Cardiac muscle cell (in vitro differentiated cells and primary cell): ENCODE measurements at regions not wholly inside any gene's neighbourhood (a gene's known extent, or its start where the extent isn't known, plus 50 kb on each side); places are given as distances from the start of the nearest gene placed in this dataset.

Source experiments
- DNase-seq, 2 donors: peaks; one replicate each; pipeline versions ENCODE4 v3.0.0 to v3.0.0-alpha.2; 2010 to 2017; ENCODE audit warnings: low read depth in 1 of 2, low spot score in 1 of 2
- H3K27ac ChIP-seq: fragments of 200-600 bp; sonication (generic); 2 replicates; pipeline ENCODE4 v1.5.1; 2016
- H3K27me3 ChIP-seq: fragments of 200-600 bp; sonication (generic); 2 replicates; pipeline ENCODE4 v1.6.0; 2016; ENCODE audit warnings: control low read depth
- H3K36me3 ChIP-seq: fragments of 200-600 bp; sonication (generic); 2 replicates; pipeline ENCODE4 v1.5.1; 2016; ENCODE audit warnings: control low read depth
- H3K4me1 ChIP-seq: fragments of 200-600 bp; sonication (generic); 2 replicates; pipeline ENCODE4 v1.8.1; 2017; ENCODE audit warnings: low read depth, mild to moderate bottlenecking, mixed run types
- H3K4me3 ChIP-seq: fragments of 200-600 bp; sonication (generic); 2 replicates; pipeline ENCODE4 v1.5.1; 2016; ENCODE audit warnings: mild to moderate bottlenecking
- H3K9me3 ChIP-seq: fragments of 200-600 bp; sonication (generic); 2 replicates; pipeline ENCODE4 v1.5.1; 2017; ENCODE audit warnings: low read depth, mild to moderate bottlenecking, control low read depth
- TF ChIP-seq, protein P1 (sequence below): IDR thresholded peaks from 2 replicates; pipeline ENCODE4 v1.5.1; 2012; ENCODE audit warnings: low read depth, mild to moderate bottlenecking, low read length

- Histone ChIP-seq H3K9me3 (peaks cover 5% of the 10 kb centered on the region), H3K27ac (no peak overlapping the region), H3K36me3 (no peaks in the 10 kb centered on the region), H3K4me1 (no peaks in the 10 kb centered on the region), H3K4me3 (no peak overlapping the region), H3K27me3 (no peaks in the 10 kb centered on the region)
- no peak for DNase-seq
- TF ChIP-seq, protein P1, sequence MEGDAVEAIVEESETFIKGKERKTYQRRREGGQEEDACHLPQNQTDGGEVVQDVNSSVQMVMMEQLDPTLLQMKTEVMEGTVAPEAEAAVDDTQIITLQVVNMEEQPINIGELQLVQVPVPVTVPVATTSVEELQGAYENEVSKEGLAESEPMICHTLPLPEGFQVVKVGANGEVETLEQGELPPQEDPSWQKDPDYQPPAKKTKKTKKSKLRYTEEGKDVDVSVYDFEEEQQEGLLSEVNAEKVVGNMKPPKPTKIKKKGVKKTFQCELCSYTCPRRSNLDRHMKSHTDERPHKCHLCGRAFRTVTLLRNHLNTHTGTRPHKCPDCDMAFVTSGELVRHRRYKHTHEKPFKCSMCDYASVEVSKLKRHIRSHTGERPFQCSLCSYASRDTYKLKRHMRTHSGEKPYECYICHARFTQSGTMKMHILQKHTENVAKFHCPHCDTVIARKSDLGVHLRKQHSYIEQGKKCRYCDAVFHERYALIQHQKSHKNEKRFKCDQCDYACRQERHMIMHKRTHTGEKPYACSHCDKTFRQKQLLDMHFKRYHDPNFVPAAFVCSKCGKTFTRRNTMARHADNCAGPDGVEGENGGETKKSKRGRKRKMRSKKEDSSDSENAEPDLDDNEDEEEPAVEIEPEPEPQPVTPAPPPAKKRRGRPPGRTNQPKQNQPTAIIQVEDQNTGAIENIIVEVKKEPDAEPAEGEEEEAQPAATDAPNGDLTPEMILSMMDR, result no peak
Observed at GRCh38 chr20:40072907-40073306, 616.1 kb downstream of the MAFB start.

GRCh38 chr20:40056171-40056570, 632.9 kb downstream of the MAFB start:
- Histone ChIP-seq H3K4me1 (no peaks in the 10 kb centered on the region), H3K9me3 (no peaks in the 10 kb centered on the region), H3K36me3 (no peaks in the 10 kb centered on the region), H3K4me3 (no peak overlapping the region), H3K27me3 (no peaks in the 10 kb centered on the region), H3K27ac (no peak overlapping the region)
- DNase-seq, result no peak
- TF ChIP-seq, protein P1, result no peak

GRCh38 chr20:40055711-40056110, 633.3 kb downstream of the MAFB start:
- no peaks in the 10 kb centered on the region for H3K36me3 ChIP-seq

GRCh38 chr20:40054311-40054710, 634.7 kb downstream of the MAFB start:
- DNase-seq, result no peak
- no peaks in the 10 kb centered on the region for H3K36me3 ChIP-seq
- no peaks in the 10 kb centered on the region for H3K4me1 ChIP-seq
- H3K27me3 ChIP-seq, result no peaks in the 10 kb centered on the region
- TF ChIP-seq, protein P1, result no peak
- H3K27ac ChIP-seq, result no peak overlapping the region
- no peak overlapping the region for H3K4me3 ChIP-seq
- no peaks in the 10 kb centered on the region for H3K9me3 ChIP-seq

More at GRCh38 chr20:40055711-40056110, 633.3 kb downstream of the MAFB start:
- no peaks in the 10 kb centered on the region for H3K4me1 ChIP-seq
- no peak overlapping the region for H3K4me3 ChIP-seq
- TF ChIP-seq, protein P1, result no peak
- H3K27me3 ChIP-seq, result no peaks in the 10 kb centered on the region
- no peak for DNase-seq
- H3K27ac ChIP-seq, result no peak overlapping the region
- H3K9me3 ChIP-seq, result no peaks in the 10 kb centered on the region

DNA sequence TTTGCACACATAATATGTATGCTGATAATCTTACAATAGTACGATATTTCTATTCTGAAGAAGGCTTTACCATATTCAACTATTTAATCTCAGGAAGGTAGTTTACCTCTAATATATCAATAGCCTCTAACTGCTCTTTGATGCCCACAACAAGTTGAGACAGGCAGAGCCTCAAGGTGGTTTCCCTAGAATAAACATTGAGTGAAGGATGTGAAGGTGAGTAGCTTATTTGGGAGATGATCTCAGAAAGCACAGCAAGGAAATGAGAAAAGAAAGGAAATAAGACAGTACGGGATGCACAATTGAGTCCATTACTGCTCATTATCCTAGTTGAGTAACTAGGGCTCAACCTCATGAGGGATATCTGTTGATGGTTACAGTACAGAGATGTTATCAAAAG, 638.4 kb downstream of the MAFB start:
- H3K4me3 ChIP-seq, result no peak overlapping the region
- no peak overlapping the region for H3K27ac ChIP-seq
- no peaks in the 10 kb centered on the region for H3K9me3 ChIP-seq
- TF ChIP-seq, protein P1, result no peak
- no peaks in the 10 kb centered on the region for H3K36me3 ChIP-seq
- no peaks in the 10 kb centered on the region for H3K4me1 ChIP-seq
- H3K27me3 ChIP-seq, result no peaks in the 10 kb centered on the region
- no peak for DNase-seq

DNA sequence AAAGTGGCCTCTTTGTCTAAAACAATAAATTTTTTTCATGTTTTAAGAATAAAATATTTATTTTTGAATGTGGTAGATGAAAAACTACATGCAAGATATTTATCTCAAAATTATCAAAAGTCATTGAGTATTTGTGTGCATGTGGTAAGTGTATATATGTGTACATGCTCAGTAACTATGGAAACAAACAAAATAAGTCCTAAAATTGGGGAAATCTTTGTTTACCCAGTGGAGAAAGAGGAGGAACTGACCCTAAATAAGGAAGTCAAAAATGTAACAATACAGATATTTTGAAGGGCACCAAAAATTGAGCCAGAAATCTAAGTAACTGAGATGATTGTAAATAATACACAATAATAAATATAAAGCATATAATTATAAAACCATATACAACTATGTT, 639.2 kb downstream of the MAFB start:
- Histone ChIP-seq H3K27ac (no peak overlapping the region), H3K27me3 (no peaks in the 10 kb centered on the region), H3K9me3 (no peaks in the 10 kb centered on the region), H3K4me1 (no peaks in the 10 kb centered on the region), H3K4me3 (no peak overlapping the region), H3K36me3 (no peaks in the 10 kb centered on the region)
- TF ChIP-seq, protein P1, result no peak
- no peak for DNase-seq
